COLO829 (cell line): ENCODE measurements at regions not wholly inside any gene's neighbourhood (a gene's known extent, or its start where the extent isn't known, plus 50 kb on each side); places are given as distances from the start of the nearest gene placed in this dataset.
"Not testable (repeated sequence)": the region's sequence is repeated elsewhere in the genome, so short reads cannot be mapped to it uniquely, and the experiment has no call there.

Experiments
- DNase-seq: peaks from one replicate; pipeline ENCODE4 v3.0.0; 2012; ENCODE audit warnings: low spot score

GRCh38 chr2:75896779-75897366 is 186.2 kb upstream of the GCFC2 start:
- DNase-seq = peak; percentile 53

GRCh38 chr2:75894170-75894569 is 183.5 kb upstream of the GCFC2 start:
- no peak for DNase-seq

DNA sequence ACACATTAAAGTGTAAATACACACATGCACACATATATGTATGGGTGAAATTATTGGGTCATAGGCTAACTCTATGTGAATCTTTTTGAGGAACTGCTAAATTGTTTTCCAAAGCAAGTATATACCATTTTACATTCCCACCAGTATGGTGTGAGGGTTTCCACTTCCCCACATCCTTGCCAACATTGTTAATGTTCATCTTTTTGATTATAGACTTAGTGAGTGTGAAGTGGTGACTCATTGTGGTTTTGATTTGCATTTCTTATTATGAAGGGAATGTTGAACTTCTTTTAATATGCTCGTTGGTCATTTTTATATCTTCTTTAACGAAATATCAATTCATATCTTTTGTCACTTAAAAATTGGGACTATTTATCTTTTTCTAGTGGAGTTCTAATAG is 181.8 kb upstream of the GCFC2 start:
- no peak for DNase-seq

- no peak for DNase-seq
These were observed 171.8 kb upstream of the GCFC2 start for GRCh38 chr2:75882530-75882929.

- DNase-seq = not testable (repeated sequence)
These were observed 164.9 kb upstream of the GCFC2 start for GRCh38 chr2:75875606-75876005.

DNA sequence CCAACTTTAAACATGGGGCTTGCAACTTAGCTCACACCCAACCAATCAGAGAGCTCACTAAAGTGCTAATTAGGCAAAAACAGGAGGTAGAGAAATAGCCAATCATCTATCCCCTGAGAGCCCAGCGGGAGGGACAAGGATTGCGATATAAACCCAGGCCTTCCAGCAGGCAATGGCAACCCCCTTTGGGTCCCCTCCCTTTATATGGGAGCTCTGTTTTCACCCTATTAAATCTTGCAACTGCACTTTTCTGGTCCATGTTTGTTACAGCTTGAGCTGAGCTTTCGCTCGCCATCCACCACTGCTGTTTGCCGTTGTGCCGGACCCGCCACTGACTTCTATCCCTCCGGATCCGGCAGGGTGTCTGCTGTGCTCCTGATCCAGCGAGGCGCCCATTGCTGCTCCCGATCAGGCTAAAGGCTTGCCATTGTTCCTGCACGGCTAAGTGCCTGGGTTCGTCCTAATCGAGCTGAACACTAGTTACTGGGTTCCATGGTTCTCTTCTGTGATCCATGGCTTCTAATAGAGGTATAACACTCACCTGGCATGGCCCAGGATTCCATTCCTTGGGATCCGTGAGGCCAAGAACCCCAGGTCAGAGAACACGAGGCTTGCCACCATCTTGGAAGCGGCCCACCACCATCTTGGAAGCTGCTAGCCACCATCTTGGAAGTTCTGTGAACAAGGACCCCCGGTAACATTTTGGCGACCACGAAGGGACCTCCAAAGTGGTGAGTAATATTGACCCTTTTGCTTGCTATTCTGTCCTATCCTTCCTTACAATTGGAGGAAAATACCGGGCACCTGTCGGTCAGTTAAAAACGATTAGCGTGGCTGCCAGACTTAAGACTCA is 161.3 kb upstream of the GCFC2 start:
- not testable (repeated sequence) for DNase-seq

GRCh38 chr2:75870651-75871137 is 160.0 kb upstream of the GCFC2 start:
- no peak for DNase-seq

DNA sequence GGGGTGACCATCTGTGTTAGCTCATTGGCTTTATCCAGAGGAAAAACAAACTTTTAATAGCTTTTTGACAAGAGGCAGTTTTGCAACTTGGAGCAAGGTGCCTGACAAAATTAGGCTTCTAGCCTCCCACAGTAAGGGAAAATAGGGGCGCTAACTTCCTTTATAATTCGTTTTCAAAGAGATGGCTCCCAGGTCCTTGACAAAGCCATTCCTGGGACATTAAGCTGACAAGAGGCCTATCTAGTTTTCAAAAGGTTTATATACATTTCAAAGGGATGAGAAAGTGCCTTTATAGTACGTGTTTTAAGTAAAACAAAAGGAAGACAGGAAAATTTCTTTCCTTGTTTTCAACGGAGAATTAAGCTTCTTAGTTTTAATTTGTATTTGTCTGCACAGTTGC is 159.4 kb upstream of the GCFC2 start:
- no peak for DNase-seq

DNA sequence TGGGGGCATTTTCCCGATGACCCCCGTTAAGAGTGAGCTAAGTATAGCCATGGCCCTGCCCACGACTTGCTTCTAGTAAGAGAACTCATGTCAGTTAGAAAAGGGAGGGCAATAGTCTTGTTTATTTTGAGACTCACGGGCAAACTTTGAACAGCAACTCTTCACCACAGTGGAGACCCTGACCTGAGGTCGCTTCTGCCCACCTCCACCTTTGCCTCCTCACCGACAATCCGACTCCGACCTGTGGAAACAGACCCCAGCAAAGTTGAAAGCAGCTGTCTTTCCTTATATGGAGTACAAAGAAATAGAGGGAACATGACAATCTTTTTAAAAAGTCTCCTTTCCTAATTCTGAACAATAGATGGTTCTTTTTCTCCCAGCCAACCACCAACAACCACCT is 155.0 kb upstream of the GCFC2 start:
- no peak for DNase-seq

DNA sequence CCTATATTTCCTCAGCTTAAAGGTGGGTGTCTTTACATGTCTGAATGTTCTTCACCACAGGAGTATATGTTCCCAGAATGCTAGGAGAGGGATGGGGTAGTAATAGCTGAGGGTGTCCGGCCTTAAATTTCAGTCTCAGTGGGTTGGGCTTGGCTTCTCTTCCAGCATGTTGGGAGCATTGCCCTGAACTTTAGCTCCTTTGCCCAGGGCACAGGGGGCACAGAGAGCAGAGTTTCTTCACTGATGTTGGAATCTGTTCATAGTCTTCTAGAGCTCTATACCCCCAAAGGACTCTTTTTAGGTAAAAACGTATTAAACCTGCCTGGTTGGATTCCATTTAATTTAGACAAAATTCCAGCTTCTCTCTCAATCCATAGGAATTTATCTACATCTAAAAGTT is 154.4 kb upstream of the GCFC2 start:
- DNase-seq = no peak

- DNase-seq = no peak
These were observed 151.8 kb upstream of the GCFC2 start for GRCh38 chr2:75862547-75862946.

DNA sequence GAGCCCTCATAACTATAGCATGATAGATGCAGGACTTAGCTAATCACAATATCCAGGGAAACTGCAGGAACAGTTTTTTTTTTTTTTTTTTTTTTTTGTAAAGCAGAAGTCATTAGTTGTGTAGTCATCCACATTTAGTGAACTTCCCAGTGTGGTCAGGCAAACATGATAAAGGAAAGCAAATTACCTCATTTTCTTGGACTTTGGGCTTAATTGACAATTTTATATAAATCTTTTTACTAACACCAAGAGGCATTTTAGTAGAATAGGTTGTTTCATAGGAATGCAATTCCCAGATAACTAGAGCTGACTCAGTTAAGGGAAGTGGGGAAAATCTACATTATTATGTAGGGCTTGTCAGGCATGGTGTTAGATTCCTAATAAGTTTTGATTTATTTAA is 142.7 kb upstream of the GCFC2 start:
- no peak for DNase-seq

DNA sequence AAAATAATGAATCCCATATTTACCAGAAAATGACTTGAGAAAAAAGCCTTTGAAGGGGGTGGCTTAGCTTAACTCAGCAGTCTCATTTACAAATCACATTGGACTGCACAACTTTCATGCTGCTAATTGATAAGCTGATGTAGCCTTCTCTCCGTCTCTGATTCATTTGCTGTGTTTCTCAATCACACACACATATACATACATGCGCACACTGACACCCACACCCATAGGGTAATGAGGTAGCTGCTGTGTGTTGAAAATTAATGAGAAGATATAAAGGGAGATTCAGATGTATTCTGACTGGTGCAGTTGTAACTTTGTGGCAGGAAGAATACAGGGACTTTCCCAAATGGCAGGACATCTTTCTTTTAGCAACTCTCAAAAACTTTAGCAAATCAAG is 141.9 kb upstream of the GCFC2 start:
- DNase-seq = no peak

DNA sequence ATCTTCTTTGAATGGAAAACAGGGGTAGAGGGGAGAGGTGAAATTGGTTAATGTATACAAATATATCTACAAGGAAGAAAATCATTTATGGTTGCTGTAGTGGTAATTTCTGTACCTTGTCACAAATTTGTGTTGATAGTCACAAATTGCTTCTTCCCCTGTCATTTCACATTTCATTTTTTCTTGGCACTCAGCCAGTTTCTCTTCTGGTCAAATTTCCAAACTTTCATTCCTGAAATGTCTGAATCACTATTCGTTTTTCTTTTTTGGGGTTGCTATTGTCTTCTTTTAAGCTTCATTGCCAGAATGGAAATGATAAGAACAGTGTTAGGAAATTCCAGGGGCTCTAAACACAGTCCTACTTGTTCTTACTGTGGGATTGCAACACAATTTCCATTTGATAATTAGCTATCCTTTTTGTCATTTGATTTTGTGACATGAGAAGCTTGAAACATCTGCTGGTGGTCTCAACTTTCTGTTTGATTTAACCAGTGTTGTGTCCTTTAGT is 136.0 kb upstream of the GCFC2 start:
- DNase-seq = no peak

DNA sequence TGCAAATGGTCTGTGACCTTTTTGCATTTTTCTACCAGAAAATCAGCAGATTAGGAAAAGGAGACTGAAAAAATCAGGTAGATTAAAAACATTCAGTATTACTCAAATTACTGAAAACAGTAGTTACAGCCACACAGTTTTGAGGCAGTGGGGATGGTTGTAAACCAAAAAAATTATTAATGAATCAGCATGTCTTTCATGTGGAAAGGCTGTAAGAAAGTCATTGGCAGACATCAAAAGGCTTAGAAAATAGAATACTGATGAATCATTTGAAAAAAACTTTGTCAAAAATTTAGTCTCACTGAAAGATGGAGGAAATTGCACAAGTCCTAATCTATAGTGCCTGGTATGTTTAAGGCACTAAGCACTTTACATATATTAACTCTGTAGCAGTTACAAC is 133.9 kb upstream of the GCFC2 start:
- peak; percentile 68 for DNase-seq

GRCh38 chr2:75834588-75834987 is 123.9 kb upstream of the GCFC2 start:
- DNase-seq = not testable (repeated sequence)

GRCh38 chr2:75833386-75833785 is 122.7 kb upstream of the GCFC2 start:
- no peak for DNase-seq

DNA sequence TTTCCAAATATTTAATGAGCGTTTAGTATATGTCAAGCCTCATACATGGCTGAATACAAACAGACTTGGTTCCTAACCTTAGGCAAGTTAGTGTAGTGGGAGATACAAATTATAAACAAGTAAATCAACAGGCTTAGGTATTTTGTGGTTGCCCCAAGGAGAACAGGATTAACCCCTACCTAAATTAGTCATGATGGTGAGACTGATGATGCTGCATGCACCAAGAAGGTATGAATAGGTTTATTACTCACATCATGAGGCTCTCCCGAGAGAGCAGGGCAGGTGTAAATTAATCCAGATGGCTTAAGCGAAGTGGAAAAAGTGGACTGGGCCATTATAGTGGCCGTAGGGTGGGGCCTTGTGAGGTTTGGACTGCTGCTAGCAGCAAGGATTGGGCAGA is 118.1 kb upstream of the GCFC2 start:
- no peak for DNase-seq

DNA sequence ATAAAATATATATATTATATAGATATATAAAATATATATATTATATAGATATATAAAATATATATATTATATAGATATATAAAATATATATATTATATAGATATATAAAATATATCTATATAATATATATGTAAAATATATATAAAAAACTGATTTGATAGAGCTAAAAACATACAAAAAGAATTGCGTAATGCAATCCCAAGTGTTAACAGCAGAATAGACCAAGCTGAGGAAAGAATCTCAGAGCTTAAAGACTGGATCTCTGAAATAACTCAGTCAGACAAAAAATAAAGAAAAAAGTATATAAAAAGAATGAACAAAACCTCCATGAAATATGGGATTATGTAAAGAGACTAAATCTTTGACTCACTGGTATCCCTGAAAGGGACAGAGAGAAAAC is 112.8 kb upstream of the GCFC2 start:
- not testable (repeated sequence) for DNase-seq

GRCh38 chr2:75822336-75822735 is 111.6 kb upstream of the GCFC2 start:
- DNase-seq = no peak

DNA sequence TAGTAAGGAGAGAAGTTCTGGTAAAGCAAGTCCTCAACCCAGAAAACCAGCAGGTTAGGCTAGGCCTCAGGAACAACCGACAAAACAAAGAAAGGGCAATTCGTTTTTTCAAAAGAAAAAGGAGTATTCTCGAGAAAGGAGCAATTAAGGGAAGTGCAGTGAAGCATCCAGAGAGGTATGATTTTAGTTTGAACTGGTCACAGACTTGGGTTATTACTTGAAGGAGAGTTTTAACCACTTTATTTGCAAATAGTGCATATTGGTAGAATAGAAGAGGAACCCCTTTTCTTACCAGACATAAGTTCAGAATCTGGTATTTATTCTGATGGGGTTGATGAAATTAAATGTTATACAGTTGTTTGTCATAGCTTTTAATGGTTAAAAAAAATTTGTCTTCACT is 110.0 kb upstream of the GCFC2 start:
- DNase-seq = no peak

DNA sequence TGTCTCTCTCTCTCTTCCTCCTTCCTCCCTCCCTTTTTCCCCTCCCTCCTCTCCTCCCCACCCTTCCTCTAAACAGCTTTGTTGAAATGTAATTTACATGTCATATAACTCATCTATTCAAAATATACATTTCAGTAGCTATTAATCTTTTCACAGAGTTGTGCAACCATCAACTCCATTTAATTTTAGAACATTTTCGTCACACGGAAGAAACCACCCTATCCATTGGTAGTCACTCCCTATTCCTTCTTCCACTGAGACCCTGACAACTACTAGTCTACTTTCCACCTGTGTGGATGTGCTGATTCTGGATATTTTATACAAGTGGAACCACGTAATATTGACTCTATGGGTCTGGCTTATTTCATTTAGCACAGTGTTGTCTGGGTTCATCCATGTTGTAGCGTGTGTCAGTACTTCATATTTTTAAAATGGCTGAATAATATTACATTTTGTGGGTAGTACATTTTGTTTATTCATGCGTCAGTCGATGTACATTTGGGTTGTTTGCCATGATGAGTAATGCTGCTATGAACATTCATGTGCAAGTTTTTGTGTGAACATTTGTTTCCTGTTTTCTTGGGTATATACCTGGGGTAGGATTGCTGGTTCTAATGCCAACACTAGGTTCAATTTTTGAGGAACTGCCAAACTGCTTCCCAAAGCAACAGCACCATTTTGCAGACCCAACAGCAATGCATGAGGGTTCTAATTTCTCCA is 100.1 kb upstream of the GCFC2 start:
- no peak for DNase-seq
